Panc1 (cell line): ENCODE measurements at regions not wholly inside any gene's neighbourhood (a gene's known extent, or its start where the extent isn't known, plus 50 kb on each side); places are given as distances from the start of the nearest gene placed in this dataset.

Source experiments
- POLR2AphosphoS5 ChIP-seq: IDR thresholded peaks from 2 replicates; pipeline ENCODE4 v1.6.1; 2012; ENCODE audit warnings: mild to moderate bottlenecking, low read depth, low read length, moderate library complexity
- TCF7L2 ChIP-seq: IDR thresholded peaks from 2 replicates; pipeline ENCODE4 v1.6.1; 2011; ENCODE audit warnings: mild to moderate bottlenecking, low read depth, low read length, inconsistent platforms
- TF ChIP-seq, protein P1 (sequence below): fragments of 450-650 bp; IDR thresholded peaks from 2 replicates; pipeline ENCODE4 v1.5.1; 2017; ENCODE audit warnings: mild to moderate bottlenecking
- TF ChIP-seq, protein P2 (sequence below), 2 experiments: IDR thresholded peaks; 2 replicates each; pipeline ENCODE4 v1.6.1; 2011 to 2012; ENCODE audit warnings: low read depth in 2 of 2, control low read depth in 1 of 2, low read length in 1 of 2, mild to moderate bottlenecking in 1 of 2, moderate library complexity in 1 of 2; ENCODE audit not compliant: insufficient read depth in 1 of 2

DNA sequence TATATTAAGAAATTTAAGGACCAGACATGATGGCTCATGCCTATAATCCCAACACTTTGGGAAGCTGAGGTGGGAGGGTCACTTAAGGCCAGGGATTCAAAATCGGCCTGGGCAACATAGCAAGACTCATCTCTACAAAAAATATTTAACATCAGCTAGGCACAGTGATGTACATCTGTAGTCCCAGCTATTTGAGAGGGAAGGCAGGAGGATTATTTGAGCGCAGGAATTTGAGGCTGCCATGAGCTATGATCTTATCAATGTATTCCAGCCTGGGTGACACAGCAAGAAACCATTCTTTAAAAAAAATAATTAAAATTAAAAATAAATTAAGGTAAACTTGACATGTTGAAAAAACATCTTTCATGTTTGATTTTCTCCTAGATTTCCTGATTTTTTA lies 564.2 kb downstream of the MBD2 start:
- TF ChIP-seq, protein P1, sequence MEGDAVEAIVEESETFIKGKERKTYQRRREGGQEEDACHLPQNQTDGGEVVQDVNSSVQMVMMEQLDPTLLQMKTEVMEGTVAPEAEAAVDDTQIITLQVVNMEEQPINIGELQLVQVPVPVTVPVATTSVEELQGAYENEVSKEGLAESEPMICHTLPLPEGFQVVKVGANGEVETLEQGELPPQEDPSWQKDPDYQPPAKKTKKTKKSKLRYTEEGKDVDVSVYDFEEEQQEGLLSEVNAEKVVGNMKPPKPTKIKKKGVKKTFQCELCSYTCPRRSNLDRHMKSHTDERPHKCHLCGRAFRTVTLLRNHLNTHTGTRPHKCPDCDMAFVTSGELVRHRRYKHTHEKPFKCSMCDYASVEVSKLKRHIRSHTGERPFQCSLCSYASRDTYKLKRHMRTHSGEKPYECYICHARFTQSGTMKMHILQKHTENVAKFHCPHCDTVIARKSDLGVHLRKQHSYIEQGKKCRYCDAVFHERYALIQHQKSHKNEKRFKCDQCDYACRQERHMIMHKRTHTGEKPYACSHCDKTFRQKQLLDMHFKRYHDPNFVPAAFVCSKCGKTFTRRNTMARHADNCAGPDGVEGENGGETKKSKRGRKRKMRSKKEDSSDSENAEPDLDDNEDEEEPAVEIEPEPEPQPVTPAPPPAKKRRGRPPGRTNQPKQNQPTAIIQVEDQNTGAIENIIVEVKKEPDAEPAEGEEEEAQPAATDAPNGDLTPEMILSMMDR: no peak
- TF ChIP-seq POLR2AphosphoS5 (no peak), TCF7L2 (no peak)
- TF ChIP-seq, protein P2, sequence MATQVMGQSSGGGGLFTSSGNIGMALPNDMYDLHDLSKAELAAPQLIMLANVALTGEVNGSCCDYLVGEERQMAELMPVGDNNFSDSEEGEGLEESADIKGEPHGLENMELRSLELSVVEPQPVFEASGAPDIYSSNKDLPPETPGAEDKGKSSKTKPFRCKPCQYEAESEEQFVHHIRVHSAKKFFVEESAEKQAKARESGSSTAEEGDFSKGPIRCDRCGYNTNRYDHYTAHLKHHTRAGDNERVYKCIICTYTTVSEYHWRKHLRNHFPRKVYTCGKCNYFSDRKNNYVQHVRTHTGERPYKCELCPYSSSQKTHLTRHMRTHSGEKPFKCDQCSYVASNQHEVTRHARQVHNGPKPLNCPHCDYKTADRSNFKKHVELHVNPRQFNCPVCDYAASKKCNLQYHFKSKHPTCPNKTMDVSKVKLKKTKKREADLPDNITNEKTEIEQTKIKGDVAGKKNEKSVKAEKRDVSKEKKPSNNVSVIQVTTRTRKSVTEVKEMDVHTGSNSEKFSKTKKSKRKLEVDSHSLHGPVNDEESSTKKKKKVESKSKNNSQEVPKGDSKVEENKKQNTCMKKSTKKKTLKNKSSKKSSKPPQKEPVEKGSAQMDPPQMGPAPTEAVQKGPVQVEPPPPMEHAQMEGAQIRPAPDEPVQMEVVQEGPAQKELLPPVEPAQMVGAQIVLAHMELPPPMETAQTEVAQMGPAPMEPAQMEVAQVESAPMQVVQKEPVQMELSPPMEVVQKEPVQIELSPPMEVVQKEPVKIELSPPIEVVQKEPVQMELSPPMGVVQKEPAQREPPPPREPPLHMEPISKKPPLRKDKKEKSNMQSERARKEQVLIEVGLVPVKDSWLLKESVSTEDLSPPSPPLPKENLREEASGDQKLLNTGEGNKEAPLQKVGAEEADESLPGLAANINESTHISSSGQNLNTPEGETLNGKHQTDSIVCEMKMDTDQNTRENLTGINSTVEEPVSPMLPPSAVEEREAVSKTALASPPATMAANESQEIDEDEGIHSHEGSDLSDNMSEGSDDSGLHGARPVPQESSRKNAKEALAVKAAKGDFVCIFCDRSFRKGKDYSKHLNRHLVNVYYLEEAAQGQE (IDR thresholded peaks at IDR 0.05; ENCODE audit: insufficient read depth in 1 of 2, low read depth in 2 of 2, low read length in 1 of 2): no peak
